Activated T-cell treated with anti-CD3 and anti-CD28 coated beads for 4 hours (primary cell): ENCODE measurements at regions not wholly inside any gene's neighbourhood (a gene's known extent, or its start where the extent isn't known, plus 50 kb on each side); places are given as distances from the start of the nearest gene placed in this dataset.

Experiments used
- DNase-seq: peaks from one replicate; pipeline ENCODE4 v3.0.0-alpha.2; 2020

GRCh38 chr10:28785018-28785417 is 107.7 kb downstream of the BAMBI start:
- no peak for DNase-seq

GRCh38 chr10:28788252-28788651 is 110.9 kb downstream of the BAMBI start:
- DNase-seq: no peak

GRCh38 chr10:28788762-28789161 is 111.4 kb downstream of the BAMBI start:
- DNase-seq: no peak

GRCh38 chr10:28790146-28790545 is 112.8 kb downstream of the BAMBI start:
- DNase-seq: no peak

- no peak for DNase-seq
Measured at GRCh38 chr10:28793482-28793881, 116.2 kb downstream of the BAMBI start.

GRCh38 chr10:28794986-28795385 is 117.7 kb downstream of the BAMBI start:
- DNase-seq: no peak

DNA sequence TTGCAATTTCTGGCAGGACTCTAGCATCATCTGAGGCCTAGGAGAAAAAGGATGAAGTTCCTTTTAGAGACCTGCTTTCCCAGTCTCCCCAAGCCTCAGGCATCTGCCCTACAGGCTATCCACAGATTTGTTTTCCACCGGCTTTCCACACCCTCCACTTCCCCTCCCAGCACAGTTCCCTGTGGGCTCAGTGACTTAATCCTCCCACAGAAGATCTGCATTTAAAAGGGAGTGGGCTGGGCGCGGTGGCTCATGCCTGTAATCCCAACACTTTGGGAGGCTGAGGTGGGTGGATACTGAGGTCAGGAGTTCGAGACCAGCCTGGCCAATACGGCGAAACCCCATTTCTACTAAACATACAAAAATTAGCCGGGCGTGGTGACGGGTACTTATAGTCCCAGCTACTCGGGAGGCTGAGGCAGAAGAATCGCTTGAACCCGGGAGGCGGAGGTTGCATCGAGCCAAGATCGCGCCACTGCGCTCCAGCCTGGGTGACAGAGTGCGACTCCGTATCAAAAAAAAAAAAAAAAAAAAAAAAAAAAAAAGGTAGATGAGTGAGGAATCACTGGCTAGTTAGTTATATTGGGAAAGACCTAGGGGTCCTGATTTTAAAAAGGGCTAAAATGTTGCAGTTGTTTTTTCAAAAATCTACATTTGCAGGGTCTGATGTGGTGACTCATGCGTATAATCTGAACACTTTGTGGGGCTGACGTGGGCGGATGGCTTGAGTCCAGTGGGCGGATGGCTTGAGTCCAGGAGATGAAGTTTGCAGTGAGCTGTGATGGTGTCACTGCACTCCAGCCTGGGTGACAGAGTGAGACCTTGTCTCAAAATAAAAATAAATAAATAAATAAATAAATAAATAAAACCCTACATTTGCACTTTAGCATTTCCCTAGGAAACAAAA is 119.5 kb downstream of the BAMBI start:
- no peak for DNase-seq

- no peak for DNase-seq
Measured at GRCh38 chr10:28797904-28798371, 120.6 kb downstream of the BAMBI start.

- no peak for DNase-seq
Measured at GRCh38 chr10:28798428-28798955, 121.2 kb downstream of the BAMBI start.

DNA sequence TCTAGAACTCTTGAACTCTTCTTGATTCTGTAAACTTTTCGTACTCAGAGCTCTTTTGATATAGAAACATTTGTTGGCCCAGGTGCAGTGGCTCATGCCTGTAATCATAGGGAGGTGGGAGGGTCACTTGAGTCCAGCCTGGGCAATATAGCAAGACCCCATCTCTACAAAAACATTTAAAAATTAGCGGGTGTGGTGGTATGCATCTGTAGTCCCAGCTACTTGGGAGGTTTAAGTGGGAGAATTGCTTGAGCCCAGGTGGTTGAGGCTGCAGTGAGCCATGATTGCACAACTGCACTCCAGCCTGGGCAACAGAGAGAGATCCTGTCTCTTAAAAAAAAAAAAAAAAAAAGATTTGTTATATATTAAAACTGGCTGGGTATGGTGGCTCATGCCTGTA is 121.6 kb downstream of the BAMBI start:
- DNase-seq: no peak

DNA sequence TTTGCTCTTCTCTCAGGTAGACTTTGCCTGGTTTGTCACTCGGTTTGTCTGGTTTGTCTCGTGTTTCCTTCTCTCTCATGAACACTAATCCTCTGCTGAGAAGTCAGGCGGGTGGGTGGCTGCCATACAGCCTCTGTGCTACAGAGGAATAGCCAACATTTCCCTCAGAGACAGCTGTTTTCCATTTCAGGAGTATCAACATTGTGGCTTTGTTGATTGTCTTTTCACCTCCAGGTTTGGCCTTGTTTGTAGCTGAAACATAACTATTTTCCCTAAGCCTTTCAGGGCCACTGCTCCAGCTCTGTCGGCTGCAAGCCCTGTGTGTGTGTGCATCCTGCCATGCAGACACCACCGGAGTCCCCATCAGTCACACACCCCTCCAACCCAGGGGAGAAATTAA is 122.8 kb downstream of the BAMBI start:
- no peak for DNase-seq

DNA sequence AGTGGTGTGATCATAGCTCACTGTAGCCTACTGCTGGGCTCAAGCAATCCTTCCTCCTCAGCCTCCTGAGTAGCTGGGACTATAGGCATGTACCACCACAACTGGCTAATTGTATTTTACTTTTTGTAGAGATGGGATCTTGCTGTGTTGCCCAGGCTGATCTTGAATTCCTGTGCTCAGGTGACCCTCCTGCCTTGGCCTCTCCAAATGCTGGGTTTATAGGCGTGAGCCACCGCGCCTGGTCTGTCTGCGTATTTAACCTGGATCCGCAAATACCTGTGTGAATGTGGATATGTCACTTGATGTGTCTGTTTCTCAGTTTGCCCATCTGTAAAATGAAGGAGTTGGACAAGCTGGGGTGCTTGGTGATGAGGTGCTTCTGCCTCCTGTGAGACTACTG is 123.9 kb downstream of the BAMBI start:
- DNase-seq: no peak

- no peak for DNase-seq
Measured at GRCh38 chr10:28801869-28802268, 124.5 kb downstream of the BAMBI start.

DNA sequence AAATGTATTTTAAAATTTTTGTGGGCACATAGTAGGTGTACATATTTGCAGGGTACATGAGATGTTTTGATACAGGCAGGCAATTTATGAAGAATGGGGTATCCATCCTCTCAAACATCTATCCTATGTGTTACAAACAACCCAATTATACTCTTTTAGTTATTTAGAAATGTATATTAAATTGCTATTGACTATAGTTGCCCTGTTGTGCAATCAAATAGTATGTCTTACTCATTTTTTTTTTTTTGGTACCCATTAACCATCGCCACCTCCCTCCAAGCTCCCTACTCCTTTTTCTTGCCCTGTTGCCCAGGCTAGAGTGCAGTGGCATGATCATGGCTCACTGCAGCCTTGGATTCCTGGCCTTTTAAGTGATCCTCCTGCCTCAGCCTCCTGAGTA is 128.1 kb downstream of the BAMBI start:
- DNase-seq: no peak

DNA sequence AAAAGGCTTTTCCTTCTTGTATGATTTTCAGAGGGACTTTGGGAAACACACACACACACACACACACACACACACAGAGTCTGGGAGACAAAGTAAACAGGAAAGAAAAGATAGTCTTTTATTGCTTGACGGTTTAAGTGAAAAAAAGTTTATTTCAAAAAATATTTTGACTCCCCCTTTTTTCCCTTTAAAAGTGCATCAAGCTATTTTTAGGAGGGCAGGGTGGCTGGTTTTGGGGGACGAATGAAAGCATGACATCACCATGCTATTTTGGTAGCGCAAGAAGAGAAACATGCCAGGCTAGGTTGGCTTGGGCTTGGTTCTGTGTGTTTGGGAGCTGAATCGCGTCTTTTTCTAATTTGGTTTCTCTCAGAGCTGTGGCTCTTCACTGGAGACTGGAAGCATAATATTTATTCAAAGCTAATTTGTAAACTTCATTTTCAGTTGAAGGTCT is 129.2 kb downstream of the BAMBI start:
- DNase-seq: no peak

GRCh38 chr10:28806951-28807759 is 129.8 kb downstream of the BAMBI start:
- DNase-seq: no peak

GRCh38 chr10:28807760-28808613 is 130.7 kb downstream of the BAMBI start:
- DNase-seq: no peak

DNA sequence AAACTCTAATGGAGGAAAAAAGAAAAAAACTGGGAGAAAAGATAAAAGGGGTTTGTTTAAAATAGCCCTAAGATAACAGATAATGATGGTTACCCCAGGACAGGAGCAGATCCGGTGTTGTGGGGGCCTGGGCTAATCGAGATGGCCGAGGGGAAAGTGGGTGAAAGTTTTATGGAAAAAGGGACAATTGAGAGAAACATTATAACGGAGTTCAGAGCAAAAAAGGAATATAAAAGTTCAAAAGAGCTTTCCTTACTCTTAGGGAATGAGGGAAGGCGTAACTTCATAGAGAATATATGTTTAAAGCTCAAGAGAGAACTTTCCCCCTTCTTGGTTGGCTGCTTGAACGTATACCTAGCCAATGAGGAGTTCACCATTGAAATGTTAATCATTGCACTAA is 131.4 kb downstream of the BAMBI start:
- DNase-seq: no peak

- DNase-seq: no peak
Measured at GRCh38 chr10:28810057-28810870, 132.9 kb downstream of the BAMBI start.

GRCh38 chr10:28811639-28812349 is 134.5 kb downstream of the BAMBI start:
- DNase-seq: no peak
